ENCODE measurements at regions not wholly inside any gene's neighbourhood (a gene's known extent, or its start where the extent isn't known, plus 50 kb on each side); places are given as distances from the start of the nearest gene placed in this dataset.

DNA sequence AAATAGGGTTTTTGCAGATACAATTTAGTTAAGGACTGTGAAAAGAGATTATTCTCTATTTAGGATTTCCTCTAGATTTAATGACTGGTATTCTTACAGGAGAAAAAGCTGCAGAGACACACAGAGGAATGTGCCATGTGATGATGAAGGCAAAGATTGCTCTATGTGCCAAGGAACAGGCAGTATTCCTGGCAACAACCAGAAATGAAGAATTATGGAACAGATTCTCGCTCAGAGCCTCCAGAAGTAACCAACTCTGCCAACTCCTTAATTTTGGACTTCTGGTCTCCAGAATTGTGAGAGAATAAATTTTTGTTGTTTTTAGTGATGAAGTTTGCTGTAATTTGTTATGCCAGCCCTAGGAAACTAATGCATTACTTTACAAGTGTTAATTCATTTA lies 307.6 kb upstream of the SEMA3A start:
- Mint-ChIP-seq H3K9me3 (no peaks in the 10 kb centered on the region), H3K4me1 (no peaks in the 10 kb centered on the region), H3K36me3 (ENCODE audit: low read depth) (no peaks in the 10 kb centered on the region), H3K4me3 (no peak overlapping the region), H3K27ac (no peak overlapping the region), H3K27me3 (no peaks in the 10 kb centered on the region)
- ATAC-seq (no peak), DNase-seq (no peak)

DNA sequence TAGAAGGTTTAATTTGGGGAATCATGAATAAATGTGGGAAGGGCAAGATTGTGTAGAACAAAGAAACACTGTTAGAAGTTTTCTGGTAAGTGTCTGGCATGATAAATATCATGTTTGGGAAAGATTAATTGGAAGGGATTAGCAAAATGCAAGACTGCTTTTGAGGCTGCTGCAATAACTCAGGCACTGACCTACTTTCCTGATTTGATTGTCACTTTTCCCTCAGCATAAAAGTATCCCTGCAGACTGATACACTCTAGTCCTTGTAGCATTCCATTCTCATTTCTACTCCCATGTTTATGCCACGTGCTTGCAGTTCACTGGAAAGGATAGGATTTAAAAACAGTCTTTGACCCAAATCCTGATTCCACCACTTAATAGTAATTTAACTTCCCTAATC lies 303.3 kb upstream of the SEMA3A start:
- Mint-ChIP-seq H3K4me1 (no peaks in the 10 kb centered on the region), H3K4me3 (no peak overlapping the region), H3K27me3 (no peaks in the 10 kb centered on the region), H3K36me3 (ENCODE audit: low read depth) (no peaks in the 10 kb centered on the region), H3K9me3 (no peaks in the 10 kb centered on the region), H3K27ac (no peak overlapping the region)
- DNase-seq = no peak
- no peak for ATAC-seq

DNA sequence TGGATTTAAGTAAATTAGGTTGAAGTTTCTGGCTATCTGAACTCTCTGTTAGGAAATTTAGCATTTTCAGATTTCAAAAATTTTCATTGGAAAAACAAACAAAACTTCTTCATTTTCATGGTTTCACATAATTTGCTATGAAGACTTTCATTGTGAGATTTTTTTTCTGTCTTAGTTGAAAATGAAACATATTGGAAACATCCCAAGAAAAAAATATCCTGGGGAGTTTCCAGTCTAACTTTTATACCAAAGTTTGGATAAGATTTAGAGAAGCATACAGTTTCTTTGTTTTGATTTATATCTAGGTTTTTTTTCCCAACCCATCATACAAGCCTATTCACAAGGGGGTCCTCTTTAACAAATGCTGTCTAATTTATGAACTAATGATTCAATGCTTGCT lies 300.5 kb upstream of the SEMA3A start:
- ATAC-seq (no peak), DNase-seq (no peak)
- H3K27ac Mint-ChIP-seq = no peak overlapping the region
- no peaks in the 10 kb centered on the region for H3K36me3 Mint-ChIP-seq (ENCODE audit: low read depth)
- H3K4me1 Mint-ChIP-seq = no peaks in the 10 kb centered on the region
- no peaks in the 10 kb centered on the region for H3K9me3 Mint-ChIP-seq
- H3K4me3 Mint-ChIP-seq = no peak overlapping the region
- no peaks in the 10 kb centered on the region for H3K27me3 Mint-ChIP-seq

DNA sequence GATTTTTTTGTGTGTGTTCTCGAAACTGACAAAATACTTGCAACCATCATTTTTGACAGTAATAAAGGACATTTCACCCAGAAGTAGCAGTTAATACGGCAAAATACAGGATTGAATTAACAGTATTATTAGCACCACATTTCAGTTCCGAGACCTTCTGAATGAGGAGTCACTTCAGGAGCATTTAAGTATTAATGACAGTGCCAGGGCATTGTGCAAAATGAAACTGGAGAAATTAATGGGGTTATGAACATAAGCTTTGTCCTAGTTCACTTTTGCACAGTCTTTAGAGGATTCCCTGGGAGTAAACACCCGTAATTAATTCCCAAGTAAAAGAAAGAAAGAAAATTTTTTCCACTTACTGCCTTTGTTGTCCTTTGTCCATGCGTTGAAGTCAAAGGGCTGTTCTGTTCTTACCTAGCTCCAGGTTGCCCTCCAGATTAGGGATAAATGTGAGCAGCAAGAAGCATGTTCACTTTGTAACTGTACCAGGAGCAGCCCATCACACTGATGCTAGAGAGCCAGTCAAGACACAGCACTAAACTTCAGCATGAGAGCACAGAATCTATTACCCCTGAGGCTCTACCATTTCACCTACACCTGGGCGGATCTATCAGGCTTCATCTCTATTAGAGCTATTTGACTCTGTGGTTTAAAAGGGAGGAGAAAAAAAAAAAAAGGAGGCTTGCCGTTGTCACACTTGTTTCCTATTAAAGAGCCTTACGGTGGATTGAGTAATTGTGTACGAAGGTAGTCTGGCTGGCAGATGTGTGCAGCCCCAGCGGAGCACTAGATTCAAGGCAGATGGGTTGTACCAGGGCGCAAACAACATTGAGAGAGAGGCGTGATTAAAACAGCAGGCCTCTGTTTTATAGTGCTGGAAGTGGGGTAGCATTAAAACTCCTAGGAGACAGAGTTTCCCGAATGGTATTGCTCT lies 297.8 kb upstream of the SEMA3A start:
- no peaks in the 10 kb centered on the region for H3K36me3 Mint-ChIP-seq (ENCODE audit: low read depth)
- H3K4me1 Mint-ChIP-seq = no peaks in the 10 kb centered on the region
- H3K9me3 Mint-ChIP-seq = no peaks in the 10 kb centered on the region
- no peak for DNase-seq
- H3K4me3 Mint-ChIP-seq = no peak overlapping the region
- no peaks in the 10 kb centered on the region for H3K27me3 Mint-ChIP-seq
- H3K27ac Mint-ChIP-seq = no peak overlapping the region
- no peak for ATAC-seq

DNA sequence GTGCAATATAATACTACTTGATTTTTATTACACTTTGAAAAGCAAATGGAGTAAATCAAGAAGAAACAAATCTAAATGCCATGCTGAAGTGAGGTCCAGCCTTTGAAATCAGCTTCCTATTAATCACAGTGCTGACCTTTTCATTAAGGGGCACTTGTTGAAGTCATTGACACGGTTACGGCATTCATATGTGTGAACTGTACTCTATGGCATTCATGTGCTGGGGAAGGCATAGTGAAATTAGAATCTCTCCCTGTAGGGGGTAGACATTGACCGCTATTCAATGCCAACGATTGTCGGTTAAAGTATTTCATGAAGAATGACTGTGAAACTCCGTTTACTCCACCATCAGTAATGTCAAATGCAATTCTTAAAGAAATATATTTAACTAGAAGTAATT lies 296.1 kb upstream of the SEMA3A start:
- no peak for ATAC-seq
- Mint-ChIP-seq H3K27ac (no peak overlapping the region), H3K4me1 (no peaks in the 10 kb centered on the region), H3K27me3 (no peaks in the 10 kb centered on the region), H3K4me3 (no peak overlapping the region), H3K36me3 (ENCODE audit: low read depth) (no peaks in the 10 kb centered on the region), H3K9me3 (no peaks in the 10 kb centered on the region)
- no peak for DNase-seq

DNA sequence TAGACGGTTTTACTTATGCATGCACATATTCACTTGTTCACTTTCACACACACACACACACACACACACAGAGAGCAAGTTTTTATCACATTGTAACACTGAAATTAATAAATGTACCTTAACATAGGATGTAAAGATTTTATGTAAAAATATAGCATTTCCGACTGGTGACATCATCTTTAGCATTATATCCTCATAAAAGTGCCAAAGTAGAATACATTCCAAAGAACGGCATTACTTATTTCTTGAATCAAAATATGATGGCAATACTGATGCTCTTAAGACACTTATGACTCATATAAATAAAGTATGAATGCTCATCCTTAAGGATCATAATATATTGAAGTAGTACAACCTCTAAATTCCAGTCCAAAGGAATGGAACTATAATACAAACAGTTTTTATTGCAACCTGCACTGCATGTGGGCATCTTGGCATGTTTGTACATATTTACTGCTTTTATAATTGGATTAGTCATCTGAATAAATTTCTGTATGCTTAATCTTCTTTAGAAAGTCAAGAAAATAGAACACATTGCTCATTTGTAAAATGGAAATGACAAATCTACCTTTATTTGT lies 290.0 kb upstream of the SEMA3A start:
- Mint-ChIP-seq H3K27ac (no peak overlapping the region), H3K4me1 (no peaks in the 10 kb centered on the region), H3K9me3 (no peaks in the 10 kb centered on the region), H3K4me3 (no peak overlapping the region), H3K27me3 (no peaks in the 10 kb centered on the region), H3K36me3 (ENCODE audit: low read depth) (no peaks in the 10 kb centered on the region)
- DNase-seq (no peak), ATAC-seq (no peak)

DNA sequence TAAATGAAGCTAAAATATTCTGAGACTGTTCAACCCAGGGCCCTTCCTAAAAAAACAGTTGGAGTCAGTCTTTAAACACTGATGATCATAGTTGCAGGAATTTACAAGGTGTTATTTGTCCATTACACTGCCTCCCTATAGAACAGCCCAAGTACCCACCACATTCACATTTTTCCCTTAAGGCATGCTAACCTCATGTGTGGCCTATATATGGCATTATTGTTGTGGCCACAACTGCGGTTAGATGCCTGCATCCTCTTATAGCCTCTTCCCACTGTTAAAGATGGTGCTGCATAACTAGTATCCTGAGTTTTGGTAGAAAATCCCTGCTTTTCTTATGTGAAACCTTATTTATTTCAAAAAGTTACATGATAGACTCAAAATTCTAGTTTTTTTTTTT lies 287.9 kb upstream of the SEMA3A start:
- Mint-ChIP-seq H3K36me3 (ENCODE audit: low read depth) (no peaks in the 10 kb centered on the region), H3K9me3 (no peaks in the 10 kb centered on the region), H3K27ac (no peak overlapping the region), H3K4me3 (no peak overlapping the region), H3K4me1 (no peaks in the 10 kb centered on the region), H3K27me3 (no peaks in the 10 kb centered on the region)
- DNase-seq (no peak), ATAC-seq (no peak)

DNA sequence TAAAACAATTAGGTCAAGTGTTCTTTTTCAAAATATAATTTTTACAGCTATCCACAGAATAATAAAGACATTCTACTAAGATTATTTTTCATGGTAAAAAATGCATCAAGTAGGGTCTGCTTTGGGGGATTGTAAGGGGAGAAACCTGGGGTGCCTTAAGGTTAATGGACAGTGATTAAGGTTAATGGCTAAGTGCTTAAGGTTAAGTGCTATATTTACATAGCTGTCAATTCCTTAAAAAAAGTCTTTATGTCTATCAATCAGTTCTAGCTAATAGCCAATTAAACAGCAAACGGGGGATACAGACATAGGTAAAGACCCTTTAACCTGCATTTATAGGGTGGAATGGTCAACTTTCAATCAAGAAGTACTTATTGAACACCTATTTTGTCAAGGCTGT lies 284.5 kb upstream of the SEMA3A start:
- Mint-ChIP-seq H3K4me3 (no peak overlapping the region), H3K9me3 (no peaks in the 10 kb centered on the region), H3K27me3 (no peaks in the 10 kb centered on the region), H3K36me3 (ENCODE audit: low read depth) (no peaks in the 10 kb centered on the region), H3K4me1 (no peaks in the 10 kb centered on the region), H3K27ac (no peak overlapping the region)
- DNase-seq (no peak), ATAC-seq (no peak)

DNA sequence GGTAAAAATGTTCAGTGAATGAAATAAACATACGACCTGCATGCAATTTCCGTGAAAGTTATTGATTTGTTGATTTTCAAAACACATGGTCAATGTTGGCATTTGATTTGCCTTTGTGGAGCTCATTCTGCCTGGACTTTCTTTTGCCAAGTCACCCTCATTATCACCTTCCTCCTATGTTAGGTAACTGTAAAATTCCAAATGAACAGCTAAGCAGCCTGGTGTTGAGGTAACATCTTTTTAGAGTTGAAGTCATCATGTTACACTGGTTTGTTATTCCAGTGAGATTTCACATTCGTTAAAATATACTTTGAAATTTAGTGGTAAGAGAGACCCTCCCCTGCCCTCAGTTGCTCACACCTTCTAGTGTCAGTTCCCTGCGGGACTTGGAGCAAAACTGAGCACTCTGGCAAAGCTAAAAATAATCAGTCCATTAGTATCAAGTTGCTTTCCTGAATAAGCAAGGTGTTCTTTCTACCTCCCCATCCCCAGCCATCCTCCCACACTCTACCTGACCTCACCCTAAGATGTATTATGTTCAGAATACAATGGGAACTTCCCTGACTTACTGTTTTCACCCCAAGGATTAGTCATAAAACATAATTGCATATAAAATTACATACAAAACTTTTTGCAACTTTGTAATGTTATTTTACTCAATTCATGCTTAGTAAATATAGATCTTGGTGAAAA lies 283.3 kb upstream of the SEMA3A start:
- no peak overlapping the region for H3K4me3 Mint-ChIP-seq
- no peaks in the 10 kb centered on the region for H3K4me1 Mint-ChIP-seq
- H3K9me3 Mint-ChIP-seq = no peaks in the 10 kb centered on the region
- no peaks in the 10 kb centered on the region for H3K27me3 Mint-ChIP-seq
- H3K36me3 Mint-ChIP-seq (ENCODE audit: low read depth) = no peaks in the 10 kb centered on the region
- DNase-seq (no peak), ATAC-seq (no peak)
- no peak overlapping the region for H3K27ac Mint-ChIP-seq

DNA sequence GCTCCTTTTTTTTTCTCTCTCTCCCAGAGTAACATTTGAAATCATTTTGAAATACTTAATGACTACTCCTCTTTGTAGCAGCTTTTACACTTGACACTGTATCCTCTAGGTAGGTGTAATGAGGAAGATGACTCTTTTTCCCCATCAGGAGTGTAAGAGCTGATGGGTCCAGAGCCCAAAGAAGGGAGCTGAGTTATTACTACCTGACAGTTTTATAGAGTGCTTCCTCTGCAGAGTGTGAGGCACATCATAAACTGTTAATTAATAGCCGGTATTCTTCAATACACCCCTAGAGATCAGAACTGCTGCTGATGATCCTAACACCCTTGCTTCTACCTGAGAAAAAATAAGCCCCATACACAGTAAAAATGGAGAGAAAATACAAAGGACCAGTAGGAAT lies 279.8 kb upstream of the SEMA3A start:
- Mint-ChIP-seq H3K4me1 (no peaks in the 10 kb centered on the region), H3K36me3 (ENCODE audit: low read depth) (no peaks in the 10 kb centered on the region), H3K27me3 (no peaks in the 10 kb centered on the region), H3K9me3 (no peaks in the 10 kb centered on the region), H3K4me3 (no peak overlapping the region), H3K27ac (no peak overlapping the region)
- ATAC-seq (no peak), DNase-seq (no peak)

DNA sequence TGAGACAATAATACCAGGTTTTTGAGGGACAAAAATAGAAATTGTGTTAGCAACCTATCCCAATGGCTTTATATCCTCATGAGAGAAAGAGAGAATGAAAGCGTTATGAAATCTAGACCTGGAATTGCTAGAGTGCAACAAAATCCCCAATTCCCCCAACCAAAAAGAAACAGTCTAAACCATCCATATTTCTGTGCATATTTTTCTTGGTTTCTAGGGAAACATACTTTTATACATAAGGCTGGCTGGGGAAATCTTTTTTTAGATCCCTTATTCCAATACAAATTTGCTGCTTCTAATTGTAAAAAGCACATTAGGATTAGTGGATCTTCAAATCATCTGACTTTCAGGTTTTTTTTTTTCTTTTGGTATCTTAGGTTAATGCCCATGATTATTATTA lies 277.0 kb upstream of the SEMA3A start:
- no peak overlapping the region for H3K4me3 Mint-ChIP-seq
- H3K9me3 Mint-ChIP-seq = no peaks in the 10 kb centered on the region
- H3K36me3 Mint-ChIP-seq (ENCODE audit: low read depth) = no peaks in the 10 kb centered on the region
- DNase-seq = no peak
- H3K27ac Mint-ChIP-seq = no peak overlapping the region
- H3K4me1 Mint-ChIP-seq = no peaks in the 10 kb centered on the region
- H3K27me3 Mint-ChIP-seq = peaks cover 2% of the 10 kb centered on the region
- no peak for ATAC-seq

DNA sequence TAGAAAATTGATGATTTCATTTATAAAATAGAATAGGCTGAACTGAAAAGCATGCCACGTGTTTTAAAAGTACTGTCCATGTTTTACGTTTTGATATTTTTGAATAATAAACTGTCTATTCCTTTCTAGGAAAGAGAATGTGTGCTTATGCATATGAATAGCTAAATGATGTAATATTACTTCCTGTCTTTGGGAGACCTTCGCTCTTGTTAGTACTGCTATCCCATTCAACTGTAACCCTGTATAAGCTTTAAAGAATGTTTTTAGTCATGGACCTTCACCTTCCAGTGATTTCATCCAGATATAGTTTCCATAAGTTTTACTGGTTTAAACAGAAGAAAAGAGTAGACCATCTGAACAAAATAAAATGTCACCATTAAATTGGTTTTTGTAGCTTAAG lies 274.4 kb upstream of the SEMA3A start:
- no peaks in the 10 kb centered on the region for H3K4me1 Mint-ChIP-seq
- no peaks in the 10 kb centered on the region for H3K9me3 Mint-ChIP-seq
- peaks cover 2% of the 10 kb centered on the region for H3K27me3 Mint-ChIP-seq
- no peak overlapping the region for H3K4me3 Mint-ChIP-seq
- no peak overlapping the region for H3K27ac Mint-ChIP-seq
- DNase-seq (no peak), ATAC-seq (no peak)
- H3K36me3 Mint-ChIP-seq (ENCODE audit: low read depth) = no peaks in the 10 kb centered on the region

DNA sequence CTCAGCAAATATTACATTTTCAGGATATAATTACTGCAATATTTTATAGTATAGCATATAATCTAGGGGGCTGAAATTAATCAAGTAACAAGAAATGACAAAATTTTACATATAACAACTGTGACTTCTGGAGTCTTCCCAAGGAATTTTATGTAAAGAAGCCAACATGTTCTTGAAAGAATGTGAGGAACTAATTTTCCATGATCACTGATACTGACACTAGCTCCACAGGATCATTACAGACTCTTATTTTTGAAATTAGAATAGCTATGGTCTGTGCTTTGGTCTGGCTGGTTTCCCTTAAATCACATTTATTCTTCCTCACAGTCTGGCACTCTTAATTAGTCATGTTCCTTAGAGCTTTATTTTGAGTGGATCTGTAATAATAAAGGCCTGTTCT lies 267.7 kb upstream of the SEMA3A start:
- no peaks in the 10 kb centered on the region for H3K36me3 Mint-ChIP-seq (ENCODE audit: low read depth)
- no peaks in the 10 kb centered on the region for H3K9me3 Mint-ChIP-seq
- no peak overlapping the region for H3K27ac Mint-ChIP-seq
- H3K4me3 Mint-ChIP-seq = no peak overlapping the region
- peaks cover 2% of the 10 kb centered on the region for H3K27me3 Mint-ChIP-seq
- no peak for DNase-seq
- no peaks in the 10 kb centered on the region for H3K4me1 Mint-ChIP-seq
- no peak for ATAC-seq

DNA sequence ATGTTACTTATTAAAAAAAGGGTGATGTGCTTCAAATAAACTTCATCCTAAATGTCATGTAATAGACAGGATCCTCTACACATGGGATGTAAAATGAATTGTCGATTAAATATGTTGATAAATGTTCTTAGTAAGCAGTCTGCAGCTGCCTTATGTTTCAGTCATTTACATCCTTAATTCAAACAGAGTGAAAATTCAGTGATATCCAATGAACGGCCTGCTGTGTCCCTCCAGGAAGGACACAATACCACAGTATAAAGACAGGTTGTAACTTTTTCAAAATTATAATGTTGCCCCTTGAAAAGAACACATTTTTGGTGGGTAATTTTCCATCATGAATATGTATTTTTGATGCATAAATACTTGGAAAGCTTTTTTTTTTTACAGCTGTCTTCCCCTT lies 266.5 kb upstream of the SEMA3A start:
- H3K27me3 Mint-ChIP-seq = peaks cover 2% of the 10 kb centered on the region
- no peak for ATAC-seq

DNA sequence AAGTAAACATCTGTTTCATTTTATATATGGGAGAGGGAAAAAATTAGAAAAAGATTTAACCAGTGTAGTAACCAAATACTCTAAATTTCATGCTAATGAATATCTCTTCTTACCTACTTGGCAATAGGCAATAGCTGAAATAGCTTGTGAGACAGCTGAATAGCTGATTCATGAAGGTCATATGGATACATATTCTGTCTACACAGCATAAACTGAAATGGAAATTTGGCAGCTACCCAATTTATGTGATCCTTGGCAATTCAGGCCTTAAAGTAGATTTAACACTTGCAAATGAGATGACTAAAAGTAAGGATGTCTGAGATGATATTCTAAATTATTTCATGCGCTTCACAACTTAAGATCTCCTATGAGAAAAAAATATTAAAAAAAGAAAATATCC lies 261.2 kb upstream of the SEMA3A start:
- no peak for ATAC-seq
- peaks cover 2% of the 10 kb centered on the region for H3K27me3 Mint-ChIP-seq
- no peak overlapping the region for H3K27ac Mint-ChIP-seq
- H3K4me3 Mint-ChIP-seq = no peak overlapping the region
- no peaks in the 10 kb centered on the region for H3K4me1 Mint-ChIP-seq
- DNase-seq = no peak
- H3K36me3 Mint-ChIP-seq (ENCODE audit: low read depth) = no peaks in the 10 kb centered on the region
- no peaks in the 10 kb centered on the region for H3K9me3 Mint-ChIP-seq

More for the DNA sequence above, 266.5 kb upstream of the SEMA3A start:
- Mint-ChIP-seq H3K27ac (no peak overlapping the region), H3K9me3 (no peaks in the 10 kb centered on the region), H3K4me3 (no peak overlapping the region), H3K4me1 (no peaks in the 10 kb centered on the region), H3K36me3 (ENCODE audit: low read depth) (no peaks in the 10 kb centered on the region)
- DNase-seq = no peak

All from activated naive CD8-positive, alpha-beta T cell treated with anti-CD3 and anti-CD28 coated beads, Interleukin-2, amount 50 U/mL, for 24 hours (primary cell).